Neural cell (in vitro differentiated cells): ENCODE measurements at regions not wholly inside any gene's neighbourhood (a gene's known extent, or its start where the extent isn't known, plus 50 kb on each side); places are given as distances from the start of the nearest gene placed in this dataset.

Source experiments
- CTCF ChIP-seq: fragments of 450-650 bp; IDR thresholded peaks from 2 replicates; pipeline ENCODE4 v1.5.1; 2014; ENCODE audit warnings: antibody characterized with exemption, mild to moderate bottlenecking, moderate library complexity; ENCODE audit not compliant: poor library complexity, severe bottlenecking
- EP300 ChIP-seq: fragments of 450-650 bp; conservative IDR thresholded peaks from 2 replicates; pipeline ENCODE4 v1.6.1; 2014; ENCODE audit warnings: antibody characterized with exemption, mild to moderate bottlenecking, moderate library complexity; ENCODE audit not compliant: poor library complexity, severe bottlenecking
- EZH2 ChIP-seq: fragments of 200-600, 300-800 bp; shearing (Covaris generic), sonication (generic); IDR thresholded peaks from 2 replicates; pipeline ENCODE4 v1.6.1; 2014; ENCODE audit warnings: antibody characterized with exemption, low read length, borderline replicate concordance, mild to moderate bottlenecking; ENCODE audit not compliant: insufficient read depth, poor library complexity, severe bottlenecking
- MXI1 ChIP-seq: fragments of 450-650 bp; conservative IDR thresholded peaks from 2 replicates; pipeline ENCODE4 v1.6.1; 2014; ENCODE audit warnings: antibody characterized with exemption, mild to moderate bottlenecking; ENCODE audit not compliant: poor library complexity, severe bottlenecking
- POLR2AphosphoS5 ChIP-seq: IDR thresholded peaks from 2 replicates; pipeline ENCODE4 v1.6.1; 2012
- RAD21 ChIP-seq: fragments of 450-650 bp; conservative IDR thresholded peaks from 2 replicates; pipeline ENCODE4 v1.6.1; 2014; ENCODE audit warnings: antibody characterized with exemption, mild to moderate bottlenecking, moderate library complexity
- REST ChIP-seq: IDR thresholded peaks from 2 replicates; pipeline ENCODE4 v1.6.1; 2012; ENCODE audit warnings: borderline replicate concordance
- SMC3 ChIP-seq: fragments of 450-650 bp; conservative IDR thresholded peaks from 2 replicates; pipeline ENCODE4 v1.6.1; 2014; ENCODE audit warnings: antibody characterized with exemption, mild to moderate bottlenecking, moderate library complexity; ENCODE audit not compliant: poor library complexity
- TAF1 ChIP-seq: IDR thresholded peaks from 2 replicates; pipeline ENCODE4 v1.6.1; 2012; ENCODE audit warnings: low read depth

- TF ChIP-seq CTCF (no peak), TAF1 (no peak), REST (no peak), RAD21 (no peak), POLR2AphosphoS5 (no peak), EP300 (no peak), SMC3 (no peak), EZH2 (no peak), MXI1 (no peak)
Measured at GRCh38 chr9:115891929-115892328, 261.7 kb upstream of the PAPPA start.
